ENCODE measurements at regions not wholly inside any gene's neighbourhood (a gene's known extent, or its start where the extent isn't known, plus 50 kb on each side); places are given as distances from the start of the nearest gene placed in this dataset.

DNA sequence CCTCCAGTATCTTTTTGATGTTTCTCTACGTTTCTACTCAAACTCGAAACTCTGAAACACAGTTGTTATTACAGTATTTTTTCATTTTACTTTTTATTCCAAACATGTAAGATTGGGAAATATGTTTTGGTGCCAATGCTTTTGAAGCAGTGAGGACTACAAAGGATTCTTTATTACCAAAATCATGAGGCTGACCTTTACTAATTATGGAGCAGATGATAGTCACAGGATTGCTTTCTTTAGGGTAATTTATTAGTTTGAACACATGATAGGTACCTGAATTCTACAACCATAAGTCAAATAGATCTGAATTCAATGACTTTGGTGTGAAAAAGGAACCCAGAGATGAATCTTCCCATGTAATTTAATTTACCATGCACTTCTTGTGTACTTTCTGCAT lies 2015.1 kb upstream of the C9orf72 start:
- ATAC-seq (ENCODE audit: low read depth) (no peak), DNase-seq (no peak)
- WGBS, 2 experiments (ENCODE audit: extremely low coverage in 2 of 2, insufficient read length in 1 of 2), result no CpG with 5 or more reads among the region's 2 CpGs
- Histone ChIP-seq H2AK9ac (replicated peaks; ENCODE audit: low read depth, low read length, poor library complexity) (no peak overlapping the region), H3K4me1 (ENCODE audit: control insufficient read depth, insufficient read depth, low read length) (no peaks in the 10 kb centered on the region), H4K91ac (ENCODE audit: insufficient read depth, low read depth, low read length) (no peak overlapping the region), H3K4ac (ENCODE audit: low read depth, low read length) (no peak overlapping the region), H3K56ac (ENCODE audit: extremely low read depth, insufficient read depth, low read length) (no peak overlapping the region), H3K9me1 (ENCODE audit: insufficient read depth, low read length) (no peaks in the 10 kb centered on the region), H2BK120ac (ENCODE audit: low read depth, low read length) (no peak overlapping the region), H4K20me1 (ENCODE audit: insufficient read depth, low read length) (no peaks in the 10 kb centered on the region), H3K4me2 (ENCODE audit: low read depth, low read length) (no peak overlapping the region), H2AK5ac (ENCODE audit: low read depth, low read length) (no peak overlapping the region), H2BK20ac (ENCODE audit: low read depth, low read length) (no peak overlapping the region), H3K27ac (ENCODE audit: insufficient read depth, low read length) (no peak overlapping the region), H3K9me3 (ENCODE audit: control insufficient read depth, insufficient read depth, low read length) (peaks cover 2% of the 10 kb centered on the region; the same call in 1 of the 2 replicates), H2AFZ (replicated peaks; ENCODE audit: low read length, poor library complexity) (no peak overlapping the region), H3K79me1 (ENCODE audit: low read depth in 1 of 2, low read length in 2 of 2) (no peaks in the 10 kb centered on the region), H4K5ac (ENCODE audit: low read depth, low read length) (no peak overlapping the region), H2BK15ac (ENCODE audit: low read depth, low read length) (no peak overlapping the region), H3K14ac (replicated peaks; ENCODE audit: low read depth, low read length) (no peak overlapping the region), H3K4me3 (ENCODE audit: insufficient read depth, low read depth, low read length) (no peak overlapping the region), H3K27me3 (ENCODE audit: control insufficient read depth, insufficient read depth, low read length) (no peaks in the 10 kb centered on the region), H3K23ac (ENCODE audit: low read depth, low read length) (no peak overlapping the region), H3K9ac (ENCODE audit: low read depth, low read length) (no peak overlapping the region), H2BK5ac (ENCODE audit: low read depth, low read length, poor library complexity, severe bottlenecking) (no peak overlapping the region), H3K36me3 (ENCODE audit: control insufficient read depth, insufficient read depth, low read length) (no peaks in the 10 kb centered on the region), H3K18ac (ENCODE audit: low read depth, low read length) (no peak overlapping the region), H4K8ac (ENCODE audit: low read depth in 2 of 2, low read length in 2 of 2) (no peak overlapping the region)
- no TSS peak for BruUV-seq (replicated peaks)
- in situ Hi-C loops (cut with MboI; ENCODE audit: low sequenced_read_pairs) (no loop called here), intact Hi-C loops (cut with micrococcal nuclease) (no loop called here), dilution Hi-C loops (cut with HindIII; ENCODE audit: low sequenced_read_pairs, unreplicated experiment) (no loop called here)
- ChIA-PET POLR2A (ENCODE audit: unreplicated experiment) (no interaction called here), CTCF (no interaction called here)
- TF ChIP-seq, protein P1, sequence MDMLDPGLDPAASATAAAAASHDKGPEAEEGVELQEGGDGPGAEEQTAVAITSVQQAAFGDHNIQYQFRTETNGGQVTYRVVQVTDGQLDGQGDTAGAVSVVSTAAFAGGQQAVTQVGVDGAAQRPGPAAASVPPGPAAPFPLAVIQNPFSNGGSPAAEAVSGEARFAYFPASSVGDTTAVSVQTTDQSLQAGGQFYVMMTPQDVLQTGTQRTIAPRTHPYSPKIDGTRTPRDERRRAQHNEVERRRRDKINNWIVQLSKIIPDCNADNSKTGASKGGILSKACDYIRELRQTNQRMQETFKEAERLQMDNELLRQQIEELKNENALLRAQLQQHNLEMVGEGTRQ (IDR thresholded peaks at IDR 0.05; ENCODE audit: low read depth, low read length), result no peak
- TF ChIP-seq CEBPB (IDR thresholded peaks at IDR 0.05; ENCODE audit: low read depth, low read length) (no peak), BHLHE40 (IDR thresholded peaks at IDR 0.05; ENCODE audit: low read depth, low read length) (no peak), ELK1 (IDR thresholded peaks at IDR 0.05; ENCODE audit: borderline replicate concordance, low read depth, low read length) (no peak), RFX5 (IDR thresholded peaks at IDR 0.05; ENCODE audit: low read depth, low read length) (no peak)
- TF ChIP-seq, protein P2, sequence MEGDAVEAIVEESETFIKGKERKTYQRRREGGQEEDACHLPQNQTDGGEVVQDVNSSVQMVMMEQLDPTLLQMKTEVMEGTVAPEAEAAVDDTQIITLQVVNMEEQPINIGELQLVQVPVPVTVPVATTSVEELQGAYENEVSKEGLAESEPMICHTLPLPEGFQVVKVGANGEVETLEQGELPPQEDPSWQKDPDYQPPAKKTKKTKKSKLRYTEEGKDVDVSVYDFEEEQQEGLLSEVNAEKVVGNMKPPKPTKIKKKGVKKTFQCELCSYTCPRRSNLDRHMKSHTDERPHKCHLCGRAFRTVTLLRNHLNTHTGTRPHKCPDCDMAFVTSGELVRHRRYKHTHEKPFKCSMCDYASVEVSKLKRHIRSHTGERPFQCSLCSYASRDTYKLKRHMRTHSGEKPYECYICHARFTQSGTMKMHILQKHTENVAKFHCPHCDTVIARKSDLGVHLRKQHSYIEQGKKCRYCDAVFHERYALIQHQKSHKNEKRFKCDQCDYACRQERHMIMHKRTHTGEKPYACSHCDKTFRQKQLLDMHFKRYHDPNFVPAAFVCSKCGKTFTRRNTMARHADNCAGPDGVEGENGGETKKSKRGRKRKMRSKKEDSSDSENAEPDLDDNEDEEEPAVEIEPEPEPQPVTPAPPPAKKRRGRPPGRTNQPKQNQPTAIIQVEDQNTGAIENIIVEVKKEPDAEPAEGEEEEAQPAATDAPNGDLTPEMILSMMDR (conservative IDR thresholded peaks at IDR 0.05; ENCODE audit: low read depth, low read length), result no peak
